ENCODE measurements at regions not wholly inside any gene's neighbourhood (a gene's known extent, or its start where the extent isn't known, plus 50 kb on each side); places are given as distances from the start of the nearest gene placed in this dataset.

DNA sequence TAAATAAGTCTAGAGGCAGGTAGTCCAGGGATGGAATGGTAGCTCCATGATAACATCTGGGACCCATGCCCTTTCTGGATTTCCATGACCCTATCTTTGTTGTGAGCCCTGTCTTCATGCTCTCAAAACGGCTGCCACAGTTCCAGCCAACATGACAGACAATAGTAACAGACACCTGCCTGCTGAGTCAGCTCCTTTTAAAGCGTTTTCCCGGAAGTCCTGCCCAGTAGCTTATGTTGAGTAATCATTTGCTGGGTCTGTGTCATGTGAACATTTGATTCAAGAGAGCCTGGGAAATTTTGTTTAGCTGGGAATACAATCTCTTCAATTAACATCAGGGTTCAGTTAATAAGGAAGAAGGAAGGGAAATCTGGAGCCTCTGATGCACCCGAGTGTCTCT is 262.2 kb upstream of the SULF2 start:
- H3K4me3 ChIP-seq (ENCODE audit: low read depth in 1 of 2, low read length in 1 of 2) = no peak overlapping the region
- no peaks in the 10 kb centered on the region for H3K36me3 ChIP-seq
- H3K9me3 ChIP-seq = no peaks in the 10 kb centered on the region
- no peak overlapping the region for H3K27ac ChIP-seq
- no peaks in the 10 kb centered on the region for H3K4me1 ChIP-seq (ENCODE audit: control insufficient read depth in 1 of 2, insufficient read depth in 1 of 2, low read depth in 1 of 2, low read length in 1 of 2)
- no peaks in the 10 kb centered on the region for H3K27me3 ChIP-seq
- TF ChIP-seq, protein P1, sequence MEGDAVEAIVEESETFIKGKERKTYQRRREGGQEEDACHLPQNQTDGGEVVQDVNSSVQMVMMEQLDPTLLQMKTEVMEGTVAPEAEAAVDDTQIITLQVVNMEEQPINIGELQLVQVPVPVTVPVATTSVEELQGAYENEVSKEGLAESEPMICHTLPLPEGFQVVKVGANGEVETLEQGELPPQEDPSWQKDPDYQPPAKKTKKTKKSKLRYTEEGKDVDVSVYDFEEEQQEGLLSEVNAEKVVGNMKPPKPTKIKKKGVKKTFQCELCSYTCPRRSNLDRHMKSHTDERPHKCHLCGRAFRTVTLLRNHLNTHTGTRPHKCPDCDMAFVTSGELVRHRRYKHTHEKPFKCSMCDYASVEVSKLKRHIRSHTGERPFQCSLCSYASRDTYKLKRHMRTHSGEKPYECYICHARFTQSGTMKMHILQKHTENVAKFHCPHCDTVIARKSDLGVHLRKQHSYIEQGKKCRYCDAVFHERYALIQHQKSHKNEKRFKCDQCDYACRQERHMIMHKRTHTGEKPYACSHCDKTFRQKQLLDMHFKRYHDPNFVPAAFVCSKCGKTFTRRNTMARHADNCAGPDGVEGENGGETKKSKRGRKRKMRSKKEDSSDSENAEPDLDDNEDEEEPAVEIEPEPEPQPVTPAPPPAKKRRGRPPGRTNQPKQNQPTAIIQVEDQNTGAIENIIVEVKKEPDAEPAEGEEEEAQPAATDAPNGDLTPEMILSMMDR (IDR thresholded peaks at IDR 0.05) = no peak

DNA sequence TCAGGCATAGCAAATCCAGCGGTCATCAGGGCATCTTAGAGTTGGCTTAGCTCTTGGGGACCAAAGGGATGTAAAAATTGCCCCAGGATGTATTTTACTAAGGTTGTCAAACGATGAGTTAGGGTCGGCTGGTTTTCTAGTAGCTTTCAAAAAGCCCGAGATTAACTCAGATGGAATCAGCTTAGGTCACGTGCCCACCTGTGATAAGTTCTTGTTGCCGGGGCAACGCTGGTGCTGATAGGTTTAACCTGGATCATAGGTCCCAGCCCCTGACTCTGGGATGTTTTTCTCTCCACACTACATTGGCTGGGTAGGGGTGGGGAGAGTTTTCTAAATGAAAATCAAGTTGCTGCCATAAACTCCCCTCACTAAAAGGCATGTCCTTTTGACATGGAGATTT is 257.3 kb upstream of the SULF2 start:
- Histone ChIP-seq H3K9me3 (no peaks in the 10 kb centered on the region), H3K36me3 (no peaks in the 10 kb centered on the region), H3K4me3 (ENCODE audit: low read depth in 1 of 2, low read length in 1 of 2) (no peak overlapping the region), H3K27me3 (no peaks in the 10 kb centered on the region), H3K4me1 (ENCODE audit: control insufficient read depth in 1 of 2, insufficient read depth in 1 of 2, low read depth in 1 of 2, low read length in 1 of 2) (no peaks in the 10 kb centered on the region), H3K27ac (no peak overlapping the region)
- TF ChIP-seq, protein P1 (IDR thresholded peaks at IDR 0.05) = no peak

DNA sequence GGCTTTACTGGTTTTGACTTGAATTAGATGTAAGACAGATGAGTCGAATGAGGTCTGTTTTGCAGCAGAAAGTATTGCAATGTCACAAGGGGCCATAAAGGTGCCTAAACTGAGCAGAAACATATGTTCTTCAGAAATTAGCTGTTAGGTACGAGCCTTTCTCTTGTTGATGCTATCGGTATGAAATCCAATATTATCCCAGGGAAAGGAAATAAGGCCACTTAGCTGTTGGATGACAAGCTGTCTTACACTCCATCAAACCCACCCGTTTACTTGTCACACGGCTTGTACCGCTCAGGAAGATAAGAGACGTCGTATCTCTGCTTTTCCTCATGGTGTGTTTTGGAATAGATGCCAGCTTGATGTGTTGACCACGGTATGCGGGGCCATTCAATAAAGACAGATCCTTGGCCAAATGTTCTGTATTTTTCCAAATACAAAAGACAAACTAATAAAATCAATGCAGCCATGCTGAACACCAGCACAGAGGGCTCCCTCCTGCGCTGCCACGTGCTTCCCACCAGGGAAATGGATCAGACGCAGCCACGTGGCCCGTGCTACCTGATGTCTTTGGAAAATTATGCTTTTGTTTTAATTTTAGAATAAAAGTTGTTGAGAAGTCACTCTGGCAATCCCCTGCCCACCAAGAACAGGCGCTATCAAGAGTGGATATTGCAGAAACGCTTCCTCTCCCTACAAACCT is 255.9 kb upstream of the SULF2 start:
- H3K36me3 ChIP-seq = no peaks in the 10 kb centered on the region
- H3K27me3 ChIP-seq = no peaks in the 10 kb centered on the region
- no peak overlapping the region for H3K27ac ChIP-seq
- no peaks in the 10 kb centered on the region for H3K4me1 ChIP-seq (ENCODE audit: control insufficient read depth in 1 of 2, insufficient read depth in 1 of 2, low read depth in 1 of 2, low read length in 1 of 2)
- TF ChIP-seq, protein P1 (IDR thresholded peaks at IDR 0.05) = no peak
- H3K9me3 ChIP-seq = no peaks in the 10 kb centered on the region
- no peak overlapping the region for H3K4me3 ChIP-seq (ENCODE audit: low read depth in 1 of 2, low read length in 1 of 2)

DNA sequence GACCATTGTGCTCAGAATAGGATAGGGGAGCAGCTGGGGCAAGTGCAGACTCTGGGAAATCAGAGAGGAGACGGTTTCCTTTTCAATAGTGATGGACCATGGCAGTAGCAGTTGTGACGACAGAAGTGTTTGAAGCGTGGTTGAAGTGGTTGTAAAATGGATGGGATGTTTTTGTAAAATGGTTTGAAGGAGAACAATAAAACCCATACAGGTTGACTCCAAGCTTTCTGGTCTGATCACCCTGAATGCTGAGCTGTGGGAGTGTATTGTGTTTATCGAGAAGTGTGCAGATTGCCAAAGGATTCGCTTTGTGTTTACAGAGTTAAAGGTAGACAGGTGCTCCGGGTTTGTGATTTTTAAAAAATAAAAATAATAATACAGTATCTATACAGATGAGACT is 255.2 kb upstream of the SULF2 start:
- H3K9me3 ChIP-seq = no peaks in the 10 kb centered on the region
- H3K4me3 ChIP-seq (ENCODE audit: low read depth in 1 of 2, low read length in 1 of 2) = no peak overlapping the region
- H3K4me1 ChIP-seq (ENCODE audit: control insufficient read depth in 1 of 2, insufficient read depth in 1 of 2, low read depth in 1 of 2, low read length in 1 of 2) = no peaks in the 10 kb centered on the region
- no peak overlapping the region for H3K27ac ChIP-seq
- H3K27me3 ChIP-seq = no peaks in the 10 kb centered on the region
- TF ChIP-seq, protein P1 (IDR thresholded peaks at IDR 0.05) = no peak
- H3K36me3 ChIP-seq = no peaks in the 10 kb centered on the region

DNA sequence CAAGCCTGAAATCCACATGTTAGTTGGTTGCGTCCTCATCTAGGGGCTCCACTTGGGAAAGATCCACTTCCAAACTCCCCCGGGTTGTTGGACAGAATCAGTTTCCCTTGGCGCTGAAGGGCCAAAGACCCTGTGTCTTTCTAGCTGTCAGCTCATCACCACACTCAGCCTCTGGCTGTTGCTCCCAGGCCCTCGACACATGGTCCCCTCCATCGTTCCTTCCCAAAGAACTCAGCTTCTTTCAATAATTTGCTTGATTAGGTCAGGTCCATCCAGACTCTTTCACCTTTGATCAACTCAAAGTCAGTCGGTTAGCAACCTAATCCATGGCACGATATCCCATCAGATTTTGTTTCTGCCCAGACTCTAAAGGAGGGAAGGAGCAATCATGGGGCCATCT is 254.8 kb upstream of the SULF2 start:
- H3K27ac ChIP-seq = no peak overlapping the region
- H3K4me1 ChIP-seq (ENCODE audit: control insufficient read depth in 1 of 2, insufficient read depth in 1 of 2, low read depth in 1 of 2, low read length in 1 of 2) = no peaks in the 10 kb centered on the region
- no peaks in the 10 kb centered on the region for H3K36me3 ChIP-seq
- TF ChIP-seq, protein P1 (IDR thresholded peaks at IDR 0.05) = no peak
- no peaks in the 10 kb centered on the region for H3K9me3 ChIP-seq
- H3K4me3 ChIP-seq (ENCODE audit: low read depth in 1 of 2, low read length in 1 of 2) = no peak overlapping the region
- no peaks in the 10 kb centered on the region for H3K27me3 ChIP-seq
